H1 (cell line): ENCODE measurements at regions not wholly inside any gene's neighbourhood (a gene's known extent, or its start where the extent isn't known, plus 50 kb on each side); places are given as distances from the start of the nearest gene placed in this dataset.

Experiments used
- CTCF ChIA-PET: fragments of 300-600 bp; sonication (Branson Sonifier 250); formaldehyde crosslinking; loops from one replicate; lab custom pipeline; 2021; ENCODE audit not compliant: partially characterized antibody; lab: Charles Lee
- POLR2A ChIA-PET: fragments of 300-600 bp; sonication (Branson Sonifier 250); formaldehyde crosslinking; loops from one replicate; lab custom pipeline; 2021; ENCODE audit warnings: inconsistent platforms; ENCODE audit not compliant: partially characterized antibody; lab: Charles Lee
- DNase-seq, 2 experiments: peaks; one replicate each; pipeline versions ENCODE4 v3.0.0 to v3.0.0-alpha.2; 2010 to 2022; ENCODE audit warnings: low spot score in 2 of 2, low read depth in 1 of 2, mixed read lengths in 1 of 2
- FAIRE-seq: peaks from 2 replicates; lab custom pipeline; 2011; peaks lifted over from hg19 to GRCh38; lab: Jason Lieb, UNC
- H2AFZ ChIP-seq: 2 replicates; pipeline ENCODE4 v1.8.1; 2012; ENCODE audit warnings: low read length, inconsistent platforms
- H2AK5ac ChIP-seq: 2 replicates; pipeline ENCODE4 v1.6.1; 2013; ENCODE audit warnings: low read depth, low read length
- H2BK120ac ChIP-seq: replicated peaks from 2 replicates; pipeline ENCODE3; 2013; ENCODE audit warnings: low read depth, low read length, inconsistent platforms
- H2BK12ac ChIP-seq: 2 replicates; pipeline ENCODE4 v1.6.1; 2013; ENCODE audit warnings: low read depth, low read length
- H2BK15ac ChIP-seq: 2 replicates; pipeline ENCODE4 v1.6.1; 2013; ENCODE audit warnings: low read length
- H2BK20ac ChIP-seq: 2 replicates; pipeline ENCODE4 v1.6.1; 2013; ENCODE audit warnings: low read length
- H2BK5ac ChIP-seq: 2 replicates; pipeline ENCODE4 v1.6.1; 2013; ENCODE audit warnings: low read depth, low read length
- H3K14ac ChIP-seq: 2 replicates; pipeline ENCODE4 v1.6.1; 2013; ENCODE audit warnings: inconsistent platforms; ENCODE audit not compliant: insufficient read length
- H3K18ac ChIP-seq: 2 replicates; pipeline ENCODE4 v1.6.1; 2013; ENCODE audit warnings: low read length; ENCODE audit errors: extremely low read depth
- H3K23ac ChIP-seq: 2 replicates; pipeline ENCODE4 v1.6.1; 2013; ENCODE audit warnings: inconsistent platforms; ENCODE audit not compliant: insufficient read length
- H3K23me2 ChIP-seq: 2 replicates; pipeline ENCODE4 v1.6.1; 2013; ENCODE audit warnings: low read depth, low read length
- H3K27ac ChIP-seq: 2 replicates; pipeline ENCODE4 v1.6.1; 2011; ENCODE audit warnings: low read depth, low read length, inconsistent platforms
- H3K27me3 ChIP-seq, 4 experiments: replicated peaks in 1 of 4; 1 replicate in 1 of 4; 2 replicates in 3 of 4; pipeline versions ENCODE4 v1.6.1 to v1.8.1; 2011 to 2013; ENCODE audit warnings: low read length in 3 of 4, mild to moderate bottlenecking in 3 of 4, inconsistent platforms in 2 of 4, mixed read lengths in 2 of 4, moderate library complexity in 1 of 4; ENCODE audit not compliant: control insufficient read depth in 3 of 4, insufficient read depth in 3 of 4; ENCODE audit errors: extremely low read depth in 1 of 4
- H3K36me3 ChIP-seq, 4 experiments: 2 replicates each; pipeline versions ENCODE4 v1.6.1 to v1.8.1; 2011 to 2013; ENCODE audit warnings: mild to moderate bottlenecking in 4 of 4, low read length in 3 of 4, moderate library complexity in 2 of 4, control low read depth in 1 of 4, inconsistent platforms in 1 of 4; ENCODE audit not compliant: insufficient read depth in 4 of 4, control insufficient read depth in 2 of 4
- H3K4ac ChIP-seq: replicated peaks from 2 replicates; pipeline ENCODE3; 2013; ENCODE audit warnings: low read length, low read depth, mixed read lengths, inconsistent platforms; ENCODE audit not compliant: insufficient read length
- H3K4me1 ChIP-seq, 4 experiments: replicated peaks in 1 of 4; 1 replicate in 1 of 4; 2 replicates in 3 of 4; pipeline versions ENCODE4 v1.6.1 to v1.8.1; 2011 to 2013; ENCODE audit warnings: low read length in 3 of 4, inconsistent platforms in 2 of 4, mixed read lengths in 1 of 4; ENCODE audit not compliant: insufficient read depth in 4 of 4, control insufficient read depth in 3 of 4
- H3K4me2 ChIP-seq, 2 experiments: 2 replicates each; pipeline versions ENCODE4 v1.6.1 to v1.8.1; 2011 to 2013; ENCODE audit warnings: low read depth in 2 of 2, low read length in 2 of 2, control low read depth in 1 of 2, inconsistent platforms in 1 of 2, mild to moderate bottlenecking in 1 of 2; ENCODE audit not compliant: insufficient read depth in 1 of 2
- H3K4me3 ChIP-seq, 4 experiments: fragments of 200-600, 300-600 bp in 1 of 4; sonication (generic), shearing (Covaris generic), sonication (Bioruptor Twin) in 1 of 4; 2 replicates each; pipeline versions ENCODE4 v1.5.1 to v1.8.1; 2011 to 2016; ENCODE audit warnings: low read length in 4 of 4, low read depth in 3 of 4, control low read depth in 2 of 4, inconsistent platforms in 2 of 4, mild to moderate bottlenecking in 2 of 4, mixed read lengths in 1 of 4, moderate library complexity in 1 of 4; ENCODE audit not compliant: insufficient read depth in 2 of 4; ENCODE audit errors: extremely low read depth in 1 of 4
- H3K56ac ChIP-seq: replicated peaks from 2 replicates; pipeline ENCODE3; 2013; ENCODE audit warnings: low read depth, mild to moderate bottlenecking, mixed read lengths, low read length, inconsistent platforms; ENCODE audit not compliant: insufficient read length
- H3K79me1 ChIP-seq: 2 replicates; pipeline ENCODE4 v1.6.1; 2013; ENCODE audit warnings: low read depth, low read length, control low read depth
- H3K79me2 ChIP-seq, 2 experiments: 2 replicates each; pipeline versions ENCODE4 v1.6.1 to v1.8.1; 2012 to 2013; ENCODE audit warnings: low read length in 2 of 2, mild to moderate bottlenecking in 2 of 2, inconsistent platforms in 1 of 2; ENCODE audit not compliant: insufficient read depth in 2 of 2, control insufficient read depth in 1 of 2
- H3K9ac ChIP-seq, 4 experiments: replicated peaks in 1 of 4; 1 replicate in 1 of 4; 2 replicates in 3 of 4; pipeline versions ENCODE4 v1.6.1 to v1.8.1; 2011 to 2013; ENCODE audit warnings: low read depth in 3 of 4, low read length in 3 of 4, control low read depth in 2 of 4, mild to moderate bottlenecking in 2 of 4, moderate library complexity in 2 of 4, inconsistent platforms in 1 of 4; ENCODE audit errors: extremely low read depth in 1 of 4
- H3K9me3 ChIP-seq, 2 experiments: 2 replicates each; pipeline versions ENCODE4 v1.6.1 to v1.8.1; 2012 to 2013; ENCODE audit warnings: mild to moderate bottlenecking in 2 of 2, moderate library complexity in 2 of 2, control low read depth in 1 of 2, inconsistent platforms in 1 of 2, low read depth in 1 of 2, low read length in 1 of 2, mixed read lengths in 1 of 2; ENCODE audit not compliant: insufficient read depth in 2 of 2
- H4K20me1 ChIP-seq, 2 experiments: replicated peaks in 1 of 2; 2 replicates each; pipeline versions ENCODE3 to v1.8.1; 2011 to 2013; ENCODE audit warnings: inconsistent platforms in 2 of 2, low read length in 2 of 2, mild to moderate bottlenecking in 1 of 2; ENCODE audit not compliant: insufficient read depth in 2 of 2, control insufficient read depth in 1 of 2
- H4K5ac ChIP-seq: 2 replicates; pipeline ENCODE4 v1.6.1; 2013; ENCODE audit warnings: low read length, low read depth, mixed read lengths, inconsistent platforms; ENCODE audit not compliant: insufficient read length
- H4K8ac ChIP-seq: 2 replicates; pipeline ENCODE4 v1.8.0; 2013; ENCODE audit warnings: mild to moderate bottlenecking, moderate library complexity, low read length, inconsistent platforms; ENCODE audit not compliant: insufficient read depth; ENCODE audit errors: extremely low read depth
- H4K91ac ChIP-seq: replicated peaks from 2 replicates; pipeline ENCODE3; 2013; ENCODE audit warnings: low read length, mixed read lengths, inconsistent platforms; ENCODE audit not compliant: insufficient read length
- BACH1 ChIP-seq: IDR thresholded peaks from 2 replicates; pipeline ENCODE4 v1.6.1; 2012; ENCODE audit warnings: low read length, improper control_type of control experiment
- BRCA1 ChIP-seq: IDR thresholded peaks from 2 replicates; pipeline ENCODE4 v1.6.1; 2012; ENCODE audit warnings: low read depth, low read length, improper control_type of control experiment
- MAFK ChIP-seq: IDR thresholded peaks from 2 replicates; pipeline ENCODE4 v1.6.1; 2012; ENCODE audit warnings: low read depth, mild to moderate bottlenecking, improper control_type of control experiment, low read length
- TAF1 ChIP-seq: IDR thresholded peaks from 2 replicates; pipeline ENCODE4 v1.6.1; 2011; ENCODE audit warnings: mild to moderate bottlenecking, low read depth, low read length
- TBP ChIP-seq: IDR thresholded peaks from 2 replicates; pipeline ENCODE4 v1.6.1; 2011; ENCODE audit warnings: low read depth, low read length, improper control_type of control experiment
- TCF12 ChIP-seq: IDR thresholded peaks from 2 replicates; pipeline ENCODE4 v1.6.1; 2011; ENCODE audit warnings: low read depth, mild to moderate bottlenecking, low read length
- WGBS, 2 experiments: shearing (Covaris generic) in 1 of 2; methylation state at CpG; one replicate each; pipeline versions ENCODE4 v1.1.6 to v1.1.7; 2013 to 2015; ENCODE audit warnings: low lambda C conversion rate in 2 of 2, mixed read lengths in 2 of 2, inconsistent platforms in 1 of 2, low coverage in 1 of 2, missing lambda C conversion rate in 1 of 2; ENCODE audit not compliant: insufficient replicate concordance in 2 of 2, insufficient coverage in 1 of 2, insufficient read length in 1 of 2; ENCODE audit errors: extremely low coverage in 1 of 2, missing lambda C conversion rate in 1 of 2; 5-methylcytosine and 5-hydroxymethylcytosine counted together
- TF ChIP-seq, protein P1 (sequence below), 3 experiments: IDR thresholded peaks; 1 replicate in 2 of 3; 2 replicates in 1 of 3; pipeline versions ENCODE4 v1.5.1 to v1.6.1; 2011; ENCODE audit warnings: low read length in 3 of 3, mild to moderate bottlenecking in 3 of 3, inconsistent platforms in 2 of 3, low read depth in 1 of 3, moderate library complexity in 1 of 3; ENCODE audit not compliant: insufficient read depth in 1 of 3; ENCODE audit errors: control extremely low read depth in 1 of 3
- TF ChIP-seq, protein P2 (sequence below): IDR thresholded peaks from 2 replicates; pipeline ENCODE4 v1.6.1; 2012; ENCODE audit warnings: inconsistent platforms
- TF ChIP-seq, protein P3 (sequence below): IDR thresholded peaks from 2 replicates; pipeline ENCODE4 v1.6.1; 2012; ENCODE audit warnings: low read length, inconsistent platforms

DNA sequence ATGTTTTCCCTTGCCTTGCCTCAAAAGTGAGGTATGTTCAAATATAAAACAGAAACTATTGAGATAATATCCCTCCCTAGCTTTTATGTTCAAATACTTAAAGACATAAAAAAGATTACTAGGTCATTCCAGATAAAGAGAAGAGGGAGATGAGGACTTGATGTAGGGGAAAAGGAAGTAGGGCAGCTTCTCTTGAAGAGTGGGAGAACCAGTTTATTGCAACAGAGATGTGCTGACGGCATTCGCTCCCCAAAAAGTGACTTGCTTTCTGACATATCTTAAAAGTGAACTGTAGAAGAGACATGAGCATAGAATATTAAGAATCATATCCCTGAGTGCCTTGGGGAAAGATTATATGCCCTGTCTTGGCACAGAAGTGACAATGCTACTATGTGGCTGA lies 330.2 kb upstream of the NREP start:
- H2BK120ac ChIP-seq: no peak overlapping the region
- no peaks in the 10 kb centered on the region for H3K23me2 ChIP-seq
- DNase-seq (no peak), FAIRE-seq (no peak)
- H3K36me3 ChIP-seq: no peaks in the 10 kb centered on the region
- H3K4me3 ChIP-seq: no peak overlapping the region
- no peak overlapping the region for H2BK20ac ChIP-seq
- H3K27me3 ChIP-seq: no peaks in the 10 kb centered on the region
- ChIA-PET CTCF (interaction anchor here (0.8 kb wide), 1 partner anchor 59 kb away, joined by 3 read pairs; no protein-coding TSS in a partner anchor), POLR2A (no interaction called here)
- no peak overlapping the region for H3K14ac ChIP-seq
- no peak overlapping the region for H3K27ac ChIP-seq
- no peak overlapping the region for H2BK12ac ChIP-seq
- WGBS, 2 experiments: 91% methylated on average over 2 of the region's 2 CpGs; no CpG with 5 or more reads in 1 of the 2 experiments
- H3K9ac ChIP-seq: no peak overlapping the region
- H4K8ac ChIP-seq: no peak overlapping the region
- no peak overlapping the region for H2AK5ac ChIP-seq
- H3K79me1 ChIP-seq: no peaks in the 10 kb centered on the region
- H4K5ac ChIP-seq: no peak overlapping the region
- H3K4me2 ChIP-seq: no peak overlapping the region
- H3K79me2 ChIP-seq: no peaks in the 10 kb centered on the region
- H2AFZ ChIP-seq: no peak overlapping the region
- no peak overlapping the region for H3K18ac ChIP-seq
- H3K9me3 ChIP-seq: no peaks in the 10 kb centered on the region
- no peak overlapping the region for H2BK5ac ChIP-seq
- H4K91ac ChIP-seq: no peak overlapping the region
- TF ChIP-seq, protein P1, sequence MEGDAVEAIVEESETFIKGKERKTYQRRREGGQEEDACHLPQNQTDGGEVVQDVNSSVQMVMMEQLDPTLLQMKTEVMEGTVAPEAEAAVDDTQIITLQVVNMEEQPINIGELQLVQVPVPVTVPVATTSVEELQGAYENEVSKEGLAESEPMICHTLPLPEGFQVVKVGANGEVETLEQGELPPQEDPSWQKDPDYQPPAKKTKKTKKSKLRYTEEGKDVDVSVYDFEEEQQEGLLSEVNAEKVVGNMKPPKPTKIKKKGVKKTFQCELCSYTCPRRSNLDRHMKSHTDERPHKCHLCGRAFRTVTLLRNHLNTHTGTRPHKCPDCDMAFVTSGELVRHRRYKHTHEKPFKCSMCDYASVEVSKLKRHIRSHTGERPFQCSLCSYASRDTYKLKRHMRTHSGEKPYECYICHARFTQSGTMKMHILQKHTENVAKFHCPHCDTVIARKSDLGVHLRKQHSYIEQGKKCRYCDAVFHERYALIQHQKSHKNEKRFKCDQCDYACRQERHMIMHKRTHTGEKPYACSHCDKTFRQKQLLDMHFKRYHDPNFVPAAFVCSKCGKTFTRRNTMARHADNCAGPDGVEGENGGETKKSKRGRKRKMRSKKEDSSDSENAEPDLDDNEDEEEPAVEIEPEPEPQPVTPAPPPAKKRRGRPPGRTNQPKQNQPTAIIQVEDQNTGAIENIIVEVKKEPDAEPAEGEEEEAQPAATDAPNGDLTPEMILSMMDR (IDR thresholded peaks at IDR 0.05; ENCODE audit: control extremely low read depth in 1 of 3, insufficient read depth in 1 of 3, low read depth in 1 of 3, low read length in 3 of 3): no peak
- TF ChIP-seq, protein P2, sequence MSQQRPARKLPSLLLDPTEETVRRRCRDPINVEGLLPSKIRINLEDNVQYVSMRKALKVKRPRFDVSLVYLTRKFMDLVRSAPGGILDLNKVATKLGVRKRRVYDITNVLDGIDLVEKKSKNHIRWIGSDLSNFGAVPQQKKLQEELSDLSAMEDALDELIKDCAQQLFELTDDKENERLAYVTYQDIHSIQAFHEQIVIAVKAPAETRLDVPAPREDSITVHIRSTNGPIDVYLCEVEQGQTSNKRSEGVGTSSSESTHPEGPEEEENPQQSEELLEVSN: no peak
- TF ChIP-seq MAFK: no peak
- TF ChIP-seq BACH1: no peak
- TF ChIP-seq TBP: no peak
- TF ChIP-seq, protein P3, sequence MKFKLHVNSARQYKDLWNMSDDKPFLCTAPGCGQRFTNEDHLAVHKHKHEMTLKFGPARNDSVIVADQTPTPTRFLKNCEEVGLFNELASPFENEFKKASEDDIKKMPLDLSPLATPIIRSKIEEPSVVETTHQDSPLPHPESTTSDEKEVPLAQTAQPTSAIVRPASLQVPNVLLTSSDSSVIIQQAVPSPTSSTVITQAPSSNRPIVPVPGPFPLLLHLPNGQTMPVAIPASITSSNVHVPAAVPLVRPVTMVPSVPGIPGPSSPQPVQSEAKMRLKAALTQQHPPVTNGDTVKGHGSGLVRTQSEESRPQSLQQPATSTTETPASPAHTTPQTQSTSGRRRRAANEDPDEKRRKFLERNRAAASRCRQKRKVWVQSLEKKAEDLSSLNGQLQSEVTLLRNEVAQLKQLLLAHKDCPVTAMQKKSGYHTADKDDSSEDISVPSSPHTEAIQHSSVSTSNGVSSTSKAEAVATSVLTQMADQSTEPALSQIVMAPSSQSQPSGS: no peak
- no peak for TF ChIP-seq TAF1
- no peak for TF ChIP-seq BRCA1
- TF ChIP-seq TCF12: no peak
- no peaks in the 10 kb centered on the region for H4K20me1 ChIP-seq
- no peak overlapping the region for H2BK15ac ChIP-seq
- no peak overlapping the region for H3K56ac ChIP-seq
- no peak overlapping the region for H3K4ac ChIP-seq
- H3K4me1 ChIP-seq: no peaks in the 10 kb centered on the region
- H3K23ac ChIP-seq: no peak overlapping the region
